LNCaP clone FGC (cell line): ENCODE measurements at regions not wholly inside any gene's neighbourhood (a gene's known extent, or its start where the extent isn't known, plus 50 kb on each side); places are given as distances from the start of the nearest gene placed in this dataset.
A peak's percentile ranks its signal among the peaks of the same experiment; 100 is the strongest.
"Not testable (repeated sequence)": the region's sequence is repeated elsewhere in the genome, so short reads cannot be mapped to it uniquely, and the experiment has no call there.

Source experiments
- DNase-seq: peaks from one replicate; pipeline ENCODE4 v3.0.0-alpha.2; 2011; ENCODE audit warnings: low read depth
- H3K4me3 ChIP-seq: 2 replicates; pipeline ENCODE4 v1.5.1; 2011; ENCODE audit warnings: mild to moderate bottlenecking, low read depth, low read length, control low read depth
- CTCF ChIP-seq: IDR thresholded peaks from 2 replicates; pipeline ENCODE4 v1.5.1; 2012; ENCODE audit warnings: mild to moderate bottlenecking; ENCODE audit not compliant: control insufficient read depth, insufficient read depth; ENCODE audit errors: extremely low read depth

GRCh38 chr9:61330342-61331092, 140.7 kb downstream of the SPATA31A7 start:
- DNase-seq: not testable (repeated sequence)
- 0 out of 2 replicates have a peak overlapping the region, but pooled peaks have one; percentile 9 for H3K4me3 ChIP-seq

GRCh38 chr9:61356936-61357335, 167.1 kb downstream of the SPATA31A7 start:
- H3K4me3 ChIP-seq, DNase-seq: not testable (repeated sequence)

More at GRCh38 chr9:61330342-61331092, 140.7 kb downstream of the SPATA31A7 start:
- 0 out of 2 replicates have a peak, but pooled peaks have one; percentile 3 for TF ChIP-seq CTCF

- H3K4me3 ChIP-seq, DNase-seq: not testable (repeated sequence)
These were observed 184.6 kb downstream of the SPATA31A7 start for GRCh38 chr9:61374390-61374789.

GRCh38 chr9:61376159-61376558, 186.3 kb downstream of the SPATA31A7 start:
- not testable (repeated sequence) for H3K4me3 ChIP-seq

GRCh38 chr9:61386035-61386815, 196.4 kb downstream of the SPATA31A7 start:
- not testable (repeated sequence) for DNase-seq, H3K4me3 ChIP-seq

More at GRCh38 chr9:61376159-61376558, 186.3 kb downstream of the SPATA31A7 start:
- DNase-seq: not testable (repeated sequence)

- DNase-seq, H3K4me3 ChIP-seq: not testable (repeated sequence)
These were observed 196.9 kb downstream of the SPATA31A7 start for GRCh38 chr9:61386816-61387102.

GRCh38 chr9:61402692-61403091, 212.9 kb downstream of the SPATA31A7 start:
- H3K4me3 ChIP-seq, DNase-seq: not testable (repeated sequence)

GRCh38 chr9:61411933-61412605, 222.2 kb downstream of the SPATA31A7 start:
- H3K4me3 ChIP-seq, DNase-seq: not testable (repeated sequence)

- not testable (repeated sequence) for H3K4me3 ChIP-seq, DNase-seq
These were observed 222.9 kb downstream of the SPATA31A7 start for GRCh38 chr9:61412738-61413137.

GRCh38 chr9:61418174-61418573, 228.3 kb downstream of the SPATA31A7 start:
- not testable (repeated sequence) for DNase-seq, H3K4me3 ChIP-seq

- not testable (repeated sequence) for DNase-seq, H3K4me3 ChIP-seq
These were observed 230.6 kb downstream of the SPATA31A7 start for GRCh38 chr9:61420267-61420958.

GRCh38 chr9:61447189-61447588, 257.4 kb downstream of the SPATA31A7 start:
- H3K4me3 ChIP-seq, DNase-seq: not testable (repeated sequence)

- DNase-seq, H3K4me3 ChIP-seq: not testable (repeated sequence)
These were observed 271.0 kb downstream of the SPATA31A7 start for GRCh38 chr9:61460860-61461259.
